ENCODE measurements at regions not wholly inside any gene's neighbourhood (a gene's known extent, or its start where the extent isn't known, plus 50 kb on each side); places are given as distances from the start of the nearest gene placed in this dataset.

DNA sequence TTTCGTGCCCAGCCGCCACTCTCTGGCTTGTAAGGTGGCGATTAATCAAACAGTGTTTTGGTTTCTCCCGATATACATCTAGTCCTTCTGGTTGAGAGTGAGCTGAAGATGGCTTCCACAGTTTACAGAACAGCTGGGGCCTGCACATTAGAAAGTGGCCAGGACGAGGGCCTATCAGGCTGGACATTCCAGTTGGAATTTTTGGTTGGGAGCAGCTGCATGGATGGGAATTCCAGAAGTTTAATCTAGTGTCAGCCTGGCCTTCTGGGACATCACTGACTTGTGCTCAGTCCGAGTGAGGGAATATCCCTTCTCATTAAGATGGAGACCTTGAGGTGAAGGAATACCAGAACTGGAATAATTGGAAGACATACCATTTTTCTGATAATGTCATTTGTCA lies 118.1 kb upstream of the SIX2 start:
- POLR2A ChIA-PET, result no interaction called here
- CTCF ChIA-PET, result interaction anchor here (0.6 kb wide), 1 partner anchor 908 kb away, joined by 3 read pairs; no protein-coding TSS in a partner anchor
- H3K4me3 Mint-ChIP-seq, result no peak overlapping the region
- no peak overlapping the region for H3K27ac Mint-ChIP-seq
- peaks cover 2% of the 10 kb centered on the region for H3K27me3 Mint-ChIP-seq
- H3K36me3 Mint-ChIP-seq, result no peaks in the 10 kb centered on the region
- DNase-seq, result no peak
- intact Hi-C loops (cut with micrococcal nuclease), result no loop called here
- H3K4me1 Mint-ChIP-seq (ENCODE audit: low read depth), result no peaks in the 10 kb centered on the region
- H3K9me3 Mint-ChIP-seq, result no peaks in the 10 kb centered on the region

DNA sequence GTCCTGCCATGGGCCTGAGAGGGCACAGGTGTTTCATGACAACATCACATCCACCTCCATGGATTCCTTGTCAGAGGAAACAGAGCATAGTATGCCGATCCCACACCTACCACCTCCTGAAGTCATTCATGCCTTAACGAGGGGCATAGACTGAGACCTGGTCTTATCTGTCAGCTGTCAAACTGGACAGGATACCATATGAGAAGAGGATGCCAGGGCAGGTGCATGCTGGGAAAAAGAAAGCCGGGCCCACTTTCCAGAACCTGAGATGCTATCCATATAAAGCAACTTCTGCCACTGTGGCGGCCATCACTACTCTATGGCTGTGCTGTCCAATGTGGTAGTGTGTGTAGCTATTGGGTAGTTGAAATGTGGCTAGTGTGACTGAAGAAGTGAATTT lies 116.0 kb upstream of the SIX2 start:
- POLR2A ChIA-PET, result no interaction called here
- Mint-ChIP-seq H3K9me3 (no peaks in the 10 kb centered on the region), H3K36me3 (no peaks in the 10 kb centered on the region), H3K27ac (no peak overlapping the region), H3K4me3 (no peak overlapping the region), H3K4me1 (ENCODE audit: low read depth) (no peaks in the 10 kb centered on the region), H3K27me3 (no peaks in the 10 kb centered on the region)
- no peak for DNase-seq
- intact Hi-C loops (cut with micrococcal nuclease), result no loop called here
- CTCF ChIA-PET, result no interaction called here

DNA sequence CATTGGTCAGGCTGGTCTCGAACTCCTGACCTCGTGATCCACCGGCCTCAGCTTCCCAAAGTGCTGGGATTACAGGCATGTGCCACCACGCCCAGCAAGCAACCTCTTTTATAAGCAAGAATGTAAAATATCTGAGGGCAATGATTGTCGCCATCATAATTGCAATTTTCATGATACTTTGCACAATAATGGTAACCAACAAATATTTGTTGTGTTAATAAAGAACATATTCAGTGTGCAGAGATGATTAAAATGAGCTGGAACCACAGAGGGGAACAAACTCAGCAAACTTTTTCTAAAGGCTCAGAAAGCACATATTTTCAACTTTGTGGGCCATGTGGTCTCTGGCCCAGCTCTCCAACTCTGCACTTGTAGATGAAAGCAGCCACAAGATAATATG lies 115.2 kb upstream of the SIX2 start:
- H3K36me3 Mint-ChIP-seq, result no peaks in the 10 kb centered on the region
- intact Hi-C loops (cut with micrococcal nuclease), result no loop called here
- H3K27me3 Mint-ChIP-seq, result no peaks in the 10 kb centered on the region
- ChIA-PET POLR2A (no interaction called here), CTCF (no interaction called here)
- no peak overlapping the region for H3K27ac Mint-ChIP-seq
- H3K4me1 Mint-ChIP-seq (ENCODE audit: low read depth), result no peaks in the 10 kb centered on the region
- no peak overlapping the region for H3K4me3 Mint-ChIP-seq
- DNase-seq, result no peak
- no peaks in the 10 kb centered on the region for H3K9me3 Mint-ChIP-seq

DNA sequence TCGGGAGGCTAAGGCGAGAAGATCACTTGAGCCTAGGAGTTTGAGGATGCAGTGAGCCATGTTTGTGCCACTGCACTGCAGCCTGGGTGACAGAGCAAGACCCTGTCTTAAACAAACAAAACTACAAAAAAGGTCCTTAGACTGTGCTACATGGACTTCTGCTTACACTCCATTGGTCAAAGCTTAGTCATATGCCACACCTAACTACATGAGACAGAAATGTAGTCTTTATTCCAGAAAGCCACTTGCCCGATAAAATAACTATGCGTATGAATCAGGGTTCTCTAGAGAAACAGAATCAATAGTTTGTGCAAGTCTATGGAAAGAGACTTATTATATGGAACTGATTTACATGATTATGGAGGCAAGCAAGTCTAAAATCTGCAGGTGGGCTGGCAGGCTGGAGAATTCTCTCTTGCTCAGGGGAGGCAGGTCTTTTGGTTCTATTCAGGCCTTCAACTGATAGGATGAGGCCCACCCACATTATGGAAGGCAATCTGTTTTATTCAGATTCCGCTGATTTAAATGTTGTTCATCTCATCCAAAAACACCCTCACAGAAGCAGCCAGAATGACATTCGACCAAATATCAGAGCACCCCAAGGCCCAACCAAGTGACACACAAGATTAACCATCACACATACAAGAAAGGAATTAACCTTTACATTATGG lies 114.4 kb upstream of the SIX2 start:
- Mint-ChIP-seq H3K27me3 (no peaks in the 10 kb centered on the region), H3K4me3 (no peak overlapping the region), H3K36me3 (no peaks in the 10 kb centered on the region), H3K27ac (no peak overlapping the region), H3K9me3 (no peaks in the 10 kb centered on the region), H3K4me1 (ENCODE audit: low read depth) (no peaks in the 10 kb centered on the region)
- DNase-seq, result no peak
- CTCF ChIA-PET, result no interaction called here
- intact Hi-C loops (cut with micrococcal nuclease), result no loop called here
- POLR2A ChIA-PET, result no interaction called here

DNA sequence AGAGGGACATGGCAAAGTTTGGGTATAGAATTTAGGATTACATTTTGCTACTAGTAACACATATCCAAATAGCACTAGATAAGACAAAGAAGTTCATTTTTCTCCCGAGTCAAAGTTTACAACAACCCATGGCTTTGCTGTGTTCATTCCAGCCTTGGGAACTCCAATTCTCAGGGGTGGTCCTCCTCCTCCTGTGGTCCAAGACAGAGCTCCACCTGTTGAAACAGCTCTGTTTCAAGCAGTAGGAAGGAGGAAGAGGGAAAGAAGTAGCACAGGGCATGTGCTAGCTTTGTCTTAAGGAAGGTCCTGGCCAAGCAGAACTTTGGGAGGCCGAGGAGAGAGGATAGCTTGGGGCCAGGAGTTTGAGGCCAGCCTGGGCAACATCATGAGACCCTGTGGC lies 113.8 kb upstream of the SIX2 start:
- no peaks in the 10 kb centered on the region for H3K36me3 Mint-ChIP-seq
- no peak for DNase-seq
- H3K27me3 Mint-ChIP-seq, result no peaks in the 10 kb centered on the region
- no peak overlapping the region for H3K27ac Mint-ChIP-seq
- ChIA-PET POLR2A (no interaction called here), CTCF (no interaction called here)
- H3K4me1 Mint-ChIP-seq (ENCODE audit: low read depth), result no peaks in the 10 kb centered on the region
- no peak overlapping the region for H3K4me3 Mint-ChIP-seq
- no peaks in the 10 kb centered on the region for H3K9me3 Mint-ChIP-seq
- intact Hi-C loops (cut with micrococcal nuclease), result no loop called here

DNA sequence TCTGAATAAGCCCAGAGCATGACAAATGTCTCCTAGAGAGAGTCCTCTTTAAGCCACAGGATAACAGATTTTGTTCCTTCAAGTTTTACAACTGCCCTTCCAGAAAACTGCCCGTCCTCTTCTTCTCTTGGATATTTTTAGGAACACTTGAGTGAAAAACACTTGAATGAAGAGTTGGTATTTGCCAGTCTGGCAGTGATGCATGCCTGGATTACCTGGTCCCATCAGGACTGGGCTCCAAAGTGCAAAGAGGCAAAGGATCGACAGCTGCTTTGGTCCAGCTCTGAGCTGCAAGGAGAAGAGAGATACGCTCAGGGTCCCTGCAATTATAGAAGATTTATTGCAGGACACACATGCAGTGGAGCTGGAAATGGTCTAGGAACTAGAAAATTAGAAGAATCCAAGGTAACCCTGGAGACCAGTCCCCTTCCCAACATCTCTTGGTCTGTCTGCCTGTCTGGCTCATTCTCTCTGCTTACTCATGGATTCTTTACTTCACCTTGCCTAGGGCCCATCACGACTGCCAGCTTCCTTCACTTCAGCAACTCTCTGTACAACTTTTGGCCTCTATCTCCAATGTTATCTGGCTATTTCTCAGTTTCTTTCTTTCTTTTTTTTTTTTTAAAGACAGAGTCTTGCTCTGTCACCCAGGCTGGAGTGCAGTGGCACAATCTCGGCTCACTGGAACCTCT lies 112.1 kb upstream of the SIX2 start:
- H3K9me3 Mint-ChIP-seq, result no peaks in the 10 kb centered on the region

DNA sequence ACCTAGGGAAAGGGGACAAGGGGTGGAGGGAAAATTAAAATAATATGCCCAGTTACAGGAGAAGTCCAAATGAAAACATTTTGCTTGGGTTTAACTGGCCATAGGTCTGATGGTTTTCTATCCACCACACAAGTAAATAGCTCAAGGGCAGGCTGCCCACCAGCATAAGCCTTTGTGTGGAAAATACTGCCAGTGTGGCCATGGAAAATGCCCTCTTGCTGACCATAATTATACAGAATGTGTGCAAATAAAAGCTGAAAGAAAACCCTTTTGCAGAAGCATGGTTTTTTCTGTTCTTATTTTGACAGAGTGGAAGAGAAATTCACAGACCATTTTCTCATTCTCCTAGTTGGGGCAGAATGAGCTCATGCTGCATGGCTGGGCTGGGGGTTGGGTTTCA lies 111.3 kb upstream of the SIX2 start:
- H3K27ac Mint-ChIP-seq, result no peak overlapping the region
- H3K4me3 Mint-ChIP-seq, result no peak overlapping the region
- H3K9me3 Mint-ChIP-seq, result no peaks in the 10 kb centered on the region
- no peak for DNase-seq
- intact Hi-C loops (cut with micrococcal nuclease), result no loop called here
- ChIA-PET POLR2A (no interaction called here), CTCF (no interaction called here)
- H3K27me3 Mint-ChIP-seq, result no peaks in the 10 kb centered on the region
- no peaks in the 10 kb centered on the region for H3K4me1 Mint-ChIP-seq (ENCODE audit: low read depth)
- no peaks in the 10 kb centered on the region for H3K36me3 Mint-ChIP-seq

More for the DNA sequence above, 112.1 kb upstream of the SIX2 start:
- Mint-ChIP-seq H3K4me3 (no peak overlapping the region), H3K27ac (no peak overlapping the region), H3K27me3 (no peaks in the 10 kb centered on the region), H3K36me3 (no peaks in the 10 kb centered on the region), H3K4me1 (ENCODE audit: low read depth) (no peaks in the 10 kb centered on the region)
- DNase-seq, result no peak
- intact Hi-C loops (cut with micrococcal nuclease), result no loop called here
- POLR2A ChIA-PET, result no interaction called here
- CTCF ChIA-PET, result no interaction called here

DNA sequence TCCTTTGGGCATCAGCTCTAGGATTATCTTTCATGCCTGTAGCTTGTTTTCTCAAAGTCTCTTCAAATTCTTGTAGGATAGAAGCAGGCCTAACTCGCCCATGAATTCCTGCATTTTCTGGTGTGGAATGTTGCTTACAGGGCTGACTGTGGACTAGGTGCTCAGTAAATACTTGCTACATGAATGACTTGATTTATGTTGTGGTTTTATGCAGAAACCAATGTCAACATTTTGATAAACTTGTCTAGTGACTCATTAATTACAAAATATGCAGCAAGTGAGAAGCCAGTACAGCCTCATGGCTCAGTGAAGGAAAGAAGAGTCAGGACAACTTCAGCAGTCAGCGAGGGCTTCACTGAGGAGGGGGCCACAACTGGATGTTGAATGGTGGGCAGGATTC lies 110.6 kb upstream of the SIX2 start:
- DNase-seq, result no peak
- Mint-ChIP-seq H3K9me3 (no peaks in the 10 kb centered on the region), H3K36me3 (no peaks in the 10 kb centered on the region), H3K4me3 (no peak overlapping the region), H3K27me3 (no peaks in the 10 kb centered on the region), H3K27ac (no peak overlapping the region), H3K4me1 (ENCODE audit: low read depth) (no peaks in the 10 kb centered on the region)
- CTCF ChIA-PET, result no interaction called here
- intact Hi-C loops (cut with micrococcal nuclease), result no loop called here
- POLR2A ChIA-PET, result no interaction called here

DNA sequence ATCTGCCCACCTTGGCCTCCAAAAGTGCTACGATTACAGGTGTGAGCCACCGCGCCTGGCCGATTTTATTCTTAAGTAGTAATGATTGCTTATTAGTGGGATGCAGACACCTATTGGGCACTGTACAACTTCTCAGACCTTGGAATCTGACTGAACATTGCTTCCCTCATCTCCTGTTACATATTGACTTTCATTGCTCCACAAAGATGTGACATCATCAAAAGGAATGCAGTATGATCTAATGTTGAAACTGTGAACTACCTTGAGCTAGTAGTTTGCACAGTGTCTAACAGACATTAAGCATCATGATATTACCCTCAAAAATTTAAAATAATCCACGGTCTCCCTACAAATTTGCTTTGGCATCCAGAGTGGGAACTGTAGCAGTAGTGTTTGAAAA lies 109.8 kb upstream of the SIX2 start:
- DNase-seq, result no peak
- no peak overlapping the region for H3K27ac Mint-ChIP-seq
- H3K27me3 Mint-ChIP-seq, result no peaks in the 10 kb centered on the region
- H3K36me3 Mint-ChIP-seq, result no peaks in the 10 kb centered on the region
- no peaks in the 10 kb centered on the region for H3K9me3 Mint-ChIP-seq
- ChIA-PET POLR2A (no interaction called here), CTCF (no interaction called here)
- H3K4me1 Mint-ChIP-seq (ENCODE audit: low read depth), result no peaks in the 10 kb centered on the region
- H3K4me3 Mint-ChIP-seq, result no peak overlapping the region
- intact Hi-C loops (cut with micrococcal nuclease), result no loop called here

DNA sequence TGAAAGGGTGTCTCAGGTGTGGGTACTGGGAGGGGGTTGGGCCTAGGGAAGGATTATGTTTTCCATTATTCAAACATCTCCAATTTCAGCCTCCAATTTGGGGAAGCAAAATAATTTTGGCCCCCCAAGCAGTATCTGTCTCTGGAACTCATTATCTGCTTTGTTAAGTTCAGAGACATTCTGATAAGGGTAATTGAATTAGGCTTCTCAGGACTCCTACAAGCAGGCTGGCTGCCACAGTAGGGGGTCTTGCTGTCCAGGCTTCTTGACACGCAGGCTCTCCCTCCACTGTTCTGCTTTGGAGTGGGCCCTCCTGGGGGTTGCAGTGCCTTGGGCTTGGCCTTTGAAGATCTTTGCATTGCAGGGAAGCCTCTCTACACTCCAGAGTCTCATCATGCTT lies 108.1 kb upstream of the SIX2 start:
- H3K4me1 Mint-ChIP-seq (ENCODE audit: low read depth), result no peaks in the 10 kb centered on the region
- intact Hi-C loops (cut with micrococcal nuclease), result no loop called here
- H3K9me3 Mint-ChIP-seq, result no peaks in the 10 kb centered on the region
- no peak overlapping the region for H3K27ac Mint-ChIP-seq
- no peaks in the 10 kb centered on the region for H3K27me3 Mint-ChIP-seq
- H3K4me3 Mint-ChIP-seq, result no peak overlapping the region
- DNase-seq, result no peak
- no peaks in the 10 kb centered on the region for H3K36me3 Mint-ChIP-seq
- POLR2A ChIA-PET, result no interaction called here
- CTCF ChIA-PET, result no interaction called here

DNA sequence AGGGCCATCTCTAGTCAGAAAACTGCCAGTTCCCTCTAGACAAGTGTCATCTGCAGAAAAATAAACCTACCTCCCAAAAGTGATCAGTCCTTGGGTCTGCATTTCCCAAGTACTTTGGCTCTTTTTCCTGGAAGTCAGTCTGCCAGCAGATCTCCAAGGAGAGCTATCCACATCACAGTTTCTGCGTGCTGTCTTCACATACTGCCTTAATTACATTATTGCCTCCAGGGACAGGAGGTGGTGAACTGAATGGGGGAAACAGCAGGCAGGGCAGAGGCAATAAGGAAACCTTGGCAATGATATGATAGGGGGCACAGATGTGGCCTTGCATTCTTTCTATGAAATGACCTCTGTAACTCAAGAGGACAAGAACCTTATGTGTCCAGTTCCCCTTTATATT lies 105.9 kb upstream of the SIX2 start:
- H3K4me3 Mint-ChIP-seq, result no peak overlapping the region
- POLR2A ChIA-PET, result no interaction called here
- H3K27me3 Mint-ChIP-seq, result no peaks in the 10 kb centered on the region
- H3K36me3 Mint-ChIP-seq, result no peaks in the 10 kb centered on the region
- DNase-seq, result no peak
- no peak overlapping the region for H3K27ac Mint-ChIP-seq
- no peaks in the 10 kb centered on the region for H3K4me1 Mint-ChIP-seq (ENCODE audit: low read depth)
- intact Hi-C loops (cut with micrococcal nuclease), result no loop called here
- CTCF ChIA-PET, result no interaction called here
- H3K9me3 Mint-ChIP-seq, result no peaks in the 10 kb centered on the region

DNA sequence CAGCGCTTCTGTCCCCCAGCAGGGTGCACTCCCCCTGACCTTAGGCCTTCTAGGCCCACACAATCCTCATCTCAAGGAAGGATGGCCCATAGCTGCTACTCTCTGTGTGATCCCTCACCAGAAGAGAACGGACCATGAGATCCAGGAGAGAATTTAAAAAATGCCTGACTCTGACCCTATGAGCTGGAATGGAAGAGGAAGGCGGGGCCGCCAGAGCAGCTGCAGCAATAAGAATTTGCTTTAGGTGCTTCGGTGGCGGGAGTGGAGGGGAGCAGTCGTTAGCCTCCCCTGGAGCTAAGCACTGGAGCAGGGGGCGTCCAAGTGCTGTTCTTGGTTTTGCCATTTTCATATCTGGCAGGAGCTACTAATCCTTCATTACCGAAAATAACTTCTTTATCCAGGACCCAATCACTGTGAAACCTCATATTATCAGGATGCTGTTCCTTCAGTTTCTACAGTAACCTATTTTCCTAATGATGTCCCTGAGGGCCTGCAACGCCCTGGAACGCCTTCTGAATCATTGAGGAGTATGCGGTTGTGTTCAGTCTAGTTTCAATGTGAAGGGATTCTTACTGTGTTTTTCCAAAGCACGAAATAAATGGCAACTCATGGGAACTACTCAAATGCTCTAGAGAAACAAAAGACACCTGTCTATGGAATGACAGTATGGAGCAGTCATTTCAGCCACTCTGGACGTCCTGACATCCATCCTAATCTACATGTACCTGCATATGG lies 105.1 kb upstream of the SIX2 start:
- Mint-ChIP-seq H3K4me1 (ENCODE audit: low read depth) (no peaks in the 10 kb centered on the region), H3K9me3 (no peaks in the 10 kb centered on the region), H3K27me3 (no peaks in the 10 kb centered on the region), H3K27ac (no peak overlapping the region), H3K36me3 (no peaks in the 10 kb centered on the region), H3K4me3 (no peak overlapping the region)
- intact Hi-C loops (cut with micrococcal nuclease), result no loop called here
- POLR2A ChIA-PET, result no interaction called here
- CTCF ChIA-PET, result no interaction called here
- no peak for DNase-seq

DNA sequence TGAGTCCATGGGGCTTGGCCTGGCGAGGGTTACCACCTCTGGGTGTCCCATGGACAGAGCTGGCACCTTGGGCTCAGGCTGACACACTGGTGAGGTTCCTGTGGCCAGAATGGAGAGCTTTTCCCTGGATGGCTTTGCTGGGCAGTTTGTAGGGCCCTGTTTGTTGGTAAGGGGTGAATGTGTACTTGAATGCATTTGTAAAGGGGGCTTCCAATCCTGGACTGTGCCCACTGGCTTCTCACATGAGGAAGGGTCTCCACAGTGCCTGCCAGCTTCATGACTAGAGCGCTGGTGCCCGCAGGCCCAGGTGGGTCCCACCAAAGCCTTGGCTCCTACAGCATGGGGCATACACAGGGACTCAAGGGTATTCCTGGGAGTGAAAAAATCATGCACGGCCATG lies 103.5 kb upstream of the SIX2 start:
- H3K27ac Mint-ChIP-seq, result no peak overlapping the region
- DNase-seq, result no peak
- no peak overlapping the region for H3K4me3 Mint-ChIP-seq
- no peaks in the 10 kb centered on the region for H3K27me3 Mint-ChIP-seq
- ChIA-PET CTCF (no interaction called here), POLR2A (no interaction called here)
- H3K9me3 Mint-ChIP-seq, result no peaks in the 10 kb centered on the region
- H3K36me3 Mint-ChIP-seq, result no peaks in the 10 kb centered on the region
- H3K4me1 Mint-ChIP-seq (ENCODE audit: low read depth), result no peaks in the 10 kb centered on the region
- intact Hi-C loops (cut with micrococcal nuclease), result no loop called here

Measured in activated CD4-positive, alpha-beta memory T cell treated with anti-CD3 and anti-CD28 coated beads for 36 hours (primary cell).